ENCODE measurements at regions not wholly inside any gene's neighbourhood (a gene's known extent, or its start where the extent isn't known, plus 50 kb on each side); places are given as distances from the start of the nearest gene placed in this dataset.

DNA sequence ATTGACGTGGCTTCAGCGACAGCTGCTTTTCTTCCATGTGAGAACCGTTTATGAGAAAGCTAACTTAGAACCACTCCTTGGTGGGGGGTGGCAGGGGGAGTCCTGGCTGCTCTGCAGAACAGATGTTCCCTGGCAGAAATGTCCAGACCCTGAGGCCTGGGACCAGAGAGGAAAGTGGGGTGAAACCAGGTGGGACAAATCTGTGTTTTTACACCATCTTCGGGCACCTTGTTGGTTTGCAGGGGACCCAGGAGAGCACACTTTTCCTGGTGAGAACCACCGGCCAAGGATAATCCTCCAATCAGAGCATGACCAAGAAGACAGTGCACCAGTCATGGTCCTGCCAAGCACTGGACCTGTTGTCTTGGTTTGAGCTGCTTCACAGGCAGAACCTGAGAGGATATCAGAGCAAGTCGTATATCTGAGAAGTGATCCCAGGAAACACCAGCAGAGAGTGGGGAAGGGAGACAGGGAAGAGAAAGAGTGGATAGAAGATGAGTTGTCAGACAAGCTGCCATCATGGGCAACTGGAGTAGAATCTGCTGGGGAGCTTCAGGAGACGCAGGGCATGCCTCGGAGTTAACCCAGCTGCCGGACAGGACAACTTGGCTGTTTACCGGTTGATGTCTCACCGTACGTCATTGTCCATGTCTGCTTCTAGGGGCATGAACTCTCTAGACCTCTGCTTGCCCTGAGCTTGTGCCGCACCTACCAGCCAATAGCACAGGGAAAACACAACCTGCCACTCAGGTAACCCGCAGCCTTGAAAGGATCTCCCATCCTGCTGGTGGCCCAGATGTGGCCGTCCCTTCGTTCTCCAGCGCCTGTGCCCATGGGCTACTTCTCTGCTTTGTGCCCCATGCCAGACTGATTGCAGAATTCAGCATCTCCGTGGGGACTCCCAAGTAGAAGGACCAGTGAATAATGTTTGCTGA, 178.4 kb upstream of the MVB12B start:
- TF ChIP-seq, protein P1, sequence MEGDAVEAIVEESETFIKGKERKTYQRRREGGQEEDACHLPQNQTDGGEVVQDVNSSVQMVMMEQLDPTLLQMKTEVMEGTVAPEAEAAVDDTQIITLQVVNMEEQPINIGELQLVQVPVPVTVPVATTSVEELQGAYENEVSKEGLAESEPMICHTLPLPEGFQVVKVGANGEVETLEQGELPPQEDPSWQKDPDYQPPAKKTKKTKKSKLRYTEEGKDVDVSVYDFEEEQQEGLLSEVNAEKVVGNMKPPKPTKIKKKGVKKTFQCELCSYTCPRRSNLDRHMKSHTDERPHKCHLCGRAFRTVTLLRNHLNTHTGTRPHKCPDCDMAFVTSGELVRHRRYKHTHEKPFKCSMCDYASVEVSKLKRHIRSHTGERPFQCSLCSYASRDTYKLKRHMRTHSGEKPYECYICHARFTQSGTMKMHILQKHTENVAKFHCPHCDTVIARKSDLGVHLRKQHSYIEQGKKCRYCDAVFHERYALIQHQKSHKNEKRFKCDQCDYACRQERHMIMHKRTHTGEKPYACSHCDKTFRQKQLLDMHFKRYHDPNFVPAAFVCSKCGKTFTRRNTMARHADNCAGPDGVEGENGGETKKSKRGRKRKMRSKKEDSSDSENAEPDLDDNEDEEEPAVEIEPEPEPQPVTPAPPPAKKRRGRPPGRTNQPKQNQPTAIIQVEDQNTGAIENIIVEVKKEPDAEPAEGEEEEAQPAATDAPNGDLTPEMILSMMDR (IDR thresholded peaks at IDR 0.05), result no peak
- no peak for TF ChIP-seq POLR2A (IDR thresholded peaks at IDR 0.05)
- TF ChIP-seq POLR2AphosphoS5 (IDR thresholded peaks at IDR 0.05), result no peak
